ENCODE measurements at regions not wholly inside any gene's neighbourhood (a gene's known extent, or its start where the extent isn't known, plus 50 kb on each side); places are given as distances from the start of the nearest gene placed in this dataset.

- Histone ChIP-seq H3K27ac (ENCODE audit: low read length) (no peak overlapping the region), H3K4me1 (ENCODE audit: insufficient read depth, low read length) (no peaks in the 10 kb centered on the region), H3K9me2 (replicated peaks; ENCODE audit: low read length) (no peaks in the 10 kb centered on the region), H3K79me2 (ENCODE audit: low read length) (no peaks in the 10 kb centered on the region), H3K4me2 (ENCODE audit: low read length) (no peak overlapping the region), H3K9ac (ENCODE audit: low read length) (no peak overlapping the region), H3K27me3 (ENCODE audit: low read length) (no peaks in the 10 kb centered on the region), H2AFZ (ENCODE audit: low read length) (no peak overlapping the region), H4K20me1 (ENCODE audit: low read length) (no peaks in the 10 kb centered on the region), H3K36me3 (ENCODE audit: low read depth, low read length) (no peaks in the 10 kb centered on the region), H3F3A (ENCODE audit: low read length, unreplicated experiment) (no peaks in the 10 kb centered on the region), H3K9me3 (ENCODE audit: low read length) (no peaks in the 10 kb centered on the region), H3K4me3 (ENCODE audit: low read length) (no peak overlapping the region)
- ChIA-PET POLR2A (ENCODE audit: unreplicated experiment) (no interaction called here), CTCF (no interaction called here)
- ATAC-seq (no peak), DNase-seq (no peak)
- intact Hi-C loops (cut with micrococcal nuclease) = no loop called here
- no peak for TF ChIP-seq EZH2 (IDR thresholded peaks at IDR 0.05; ENCODE audit: low read length, unreplicated experiment)
- no peak for TF ChIP-seq CTCF (conservative IDR thresholded peaks at IDR 0.05; ENCODE audit: low read depth, low read length)
- no peak for TF ChIP-seq EZH2phosphoT487 (IDR thresholded peaks at IDR 0.05; ENCODE audit: borderline replicate concordance, low read length)
- BruUV-seq (replicated peaks) = no TSS peak
These were observed 412.4 kb downstream of the PCDH17 start for GRCh38 chr13:58043971-58044370.

DNA sequence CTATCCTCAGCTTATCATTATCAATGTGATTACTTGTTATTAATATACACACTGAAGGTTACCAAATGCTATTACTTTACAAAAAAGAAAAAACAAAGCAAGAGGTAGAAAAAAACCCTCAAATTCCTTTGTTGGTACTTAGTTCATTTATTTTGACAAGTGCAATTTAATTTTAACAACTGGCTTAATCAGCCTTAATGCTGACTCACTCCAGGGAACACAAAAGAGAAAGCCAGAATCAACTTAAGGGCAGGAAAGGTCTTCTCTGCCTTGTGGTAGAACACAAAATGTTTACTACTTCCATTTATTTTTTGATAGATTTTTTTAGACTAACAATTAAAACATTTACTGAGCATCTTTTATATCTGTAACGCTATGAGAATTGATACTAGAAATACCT is 417.1 kb downstream of the PCDH17 start:
- ChIA-PET CTCF (no interaction called here), POLR2A (ENCODE audit: unreplicated experiment) (no interaction called here)
- Histone ChIP-seq H3K9me2 (replicated peaks; ENCODE audit: low read length) (no peaks in the 10 kb centered on the region), H3F3A (ENCODE audit: low read length, unreplicated experiment) (no peaks in the 10 kb centered on the region), H3K27me3 (ENCODE audit: low read length) (no peaks in the 10 kb centered on the region), H3K4me2 (ENCODE audit: low read length) (no peak overlapping the region), H3K79me2 (ENCODE audit: low read length) (no peaks in the 10 kb centered on the region), H3K4me3 (ENCODE audit: low read length) (no peak overlapping the region), H2AFZ (ENCODE audit: low read length) (no peak overlapping the region), H3K9me3 (ENCODE audit: low read length) (no peaks in the 10 kb centered on the region), H3K4me1 (ENCODE audit: insufficient read depth, low read length) (no peaks in the 10 kb centered on the region), H3K36me3 (ENCODE audit: low read depth, low read length) (no peaks in the 10 kb centered on the region), H3K9ac (ENCODE audit: low read length) (no peak overlapping the region), H4K20me1 (ENCODE audit: low read length) (no peaks in the 10 kb centered on the region), H3K27ac (ENCODE audit: low read length) (no peak overlapping the region)
- intact Hi-C loops (cut with micrococcal nuclease) = no loop called here
- BruUV-seq (replicated peaks) = no TSS peak
- DNase-seq (no peak), ATAC-seq (no peak)
- TF ChIP-seq CTCF (conservative IDR thresholded peaks at IDR 0.05; ENCODE audit: low read depth, low read length) = no peak

- intact Hi-C loops (cut with micrococcal nuclease) = no loop called here
- ChIA-PET POLR2A (ENCODE audit: unreplicated experiment) (no interaction called here), CTCF (no interaction called here)
- ATAC-seq (no peak), DNase-seq (no peak)
- Histone ChIP-seq H3K36me3 (ENCODE audit: low read depth, low read length) (no peaks in the 10 kb centered on the region), H3K27ac (ENCODE audit: low read length) (no peak overlapping the region), H3K79me2 (ENCODE audit: low read length) (no peaks in the 10 kb centered on the region), H3K27me3 (ENCODE audit: low read length) (no peaks in the 10 kb centered on the region), H4K20me1 (ENCODE audit: low read length) (no peaks in the 10 kb centered on the region), H3K9me3 (ENCODE audit: low read length) (no peaks in the 10 kb centered on the region), H3F3A (ENCODE audit: low read length, unreplicated experiment) (no peaks in the 10 kb centered on the region), H3K4me3 (ENCODE audit: low read length) (no peak overlapping the region), H3K9ac (ENCODE audit: low read length) (no peak overlapping the region), H2AFZ (ENCODE audit: low read length) (no peak overlapping the region), H3K4me1 (ENCODE audit: insufficient read depth, low read length) (no peaks in the 10 kb centered on the region), H3K4me2 (ENCODE audit: low read length) (no peak overlapping the region), H3K9me2 (replicated peaks; ENCODE audit: low read length) (no peaks in the 10 kb centered on the region)
- no TSS peak for BruUV-seq (replicated peaks)
- no peak for TF ChIP-seq CTCF (conservative IDR thresholded peaks at IDR 0.05; ENCODE audit: low read depth, low read length)
- TF ChIP-seq EZH2 (IDR thresholded peaks at IDR 0.05; ENCODE audit: low read length, unreplicated experiment) = no peak
- no peak for TF ChIP-seq EZH2phosphoT487 (IDR thresholded peaks at IDR 0.05; ENCODE audit: borderline replicate concordance, low read length)
These were observed 419.9 kb downstream of the PCDH17 start for GRCh38 chr13:58051396-58051795.
